ENCODE measurements at regions not wholly inside any gene's neighbourhood (a gene's known extent, or its start where the extent isn't known, plus 50 kb on each side); places are given as distances from the start of the nearest gene placed in this dataset.

- Histone ChIP-seq H3K4me2 (ENCODE audit: unreplicated experiment) (no peak overlapping the region), H4K20me1 (ENCODE audit: insufficient read depth) (no peaks in the 10 kb centered on the region), H3K27me3 (replicated peaks; ENCODE audit: insufficient read depth) (no peaks in the 10 kb centered on the region), H3K4me3 (no peak overlapping the region), H2AFZ (no peak overlapping the region), H3K9me3 (ENCODE audit: low read depth) (no peaks in the 10 kb centered on the region), H3F3A (ENCODE audit: insufficient read depth) (no peaks in the 10 kb centered on the region), H3K9ac (no peak overlapping the region), H3K36me3 (ENCODE audit: low read depth) (no peaks in the 10 kb centered on the region), H3K4me1 (ENCODE audit: insufficient read depth) (0 out of 2 replicates have a peak, but pooled peaks cover 7% of the 10 kb centered on the region), H3K9me2 (ENCODE audit: insufficient read depth) (no peaks in the 10 kb centered on the region; the same call in 1 of the 2 replicates), H3K79me2 (ENCODE audit: insufficient read depth) (no peaks in the 10 kb centered on the region), H3K27ac (no peak overlapping the region)
- no peak for DNase-seq
- TF ChIP-seq EZH2phosphoT487 (IDR thresholded peaks at IDR 0.05; ENCODE audit: insufficient read depth, low read depth) (no peak), EZH2 (IDR thresholded peaks at IDR 0.05; ENCODE audit: insufficient read depth, poor library complexity, severe bottlenecking) (no peak)
- in situ Hi-C loops (cut with MboI) = no loop called here
- 94 to 100% methylated on average over 1 of the region's 1 CpG for WGBS, 2 experiments (ENCODE audit: low coverage in 1 of 2, low lambda C conversion rate in 2 of 2, missing lambda C conversion rate in 2 of 2)
Observed at GRCh38 chr1:221849110-221849509, 107.2 kb upstream of the DUSP10 start.

DNA sequence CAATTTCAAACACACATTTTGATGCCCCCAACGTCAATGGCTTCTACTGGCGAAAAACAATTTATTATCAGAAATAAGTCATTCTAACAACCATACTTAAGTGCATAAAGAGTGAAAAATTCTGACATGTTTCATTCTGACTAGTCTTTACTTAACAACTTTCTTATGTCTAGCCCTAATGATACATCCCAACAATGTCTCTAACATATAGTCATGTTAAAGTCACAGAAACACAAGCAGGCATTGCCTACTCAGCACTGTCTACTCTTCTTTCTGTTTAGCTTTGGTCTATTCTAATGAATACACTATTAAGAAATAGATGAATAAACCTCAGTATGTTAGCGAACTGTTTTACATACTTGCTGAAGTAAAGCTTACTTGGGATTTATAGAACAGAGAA lies 105.8 kb upstream of the DUSP10 start:
- H3K36me3 ChIP-seq (ENCODE audit: low read depth) = no peaks in the 10 kb centered on the region
- no peaks in the 10 kb centered on the region for H3K9me3 ChIP-seq (ENCODE audit: low read depth)
- DNase-seq = no peak
- no peak overlapping the region for H3K4me3 ChIP-seq
- no peaks in the 10 kb centered on the region; the same call in 1 of the 2 replicates for H3K9me2 ChIP-seq (ENCODE audit: insufficient read depth)
- in situ Hi-C loops (cut with MboI) = no loop called here
- H3K79me2 ChIP-seq (ENCODE audit: insufficient read depth) = no peaks in the 10 kb centered on the region
- H3K27ac ChIP-seq = no peak overlapping the region
- H4K20me1 ChIP-seq (ENCODE audit: insufficient read depth) = no peaks in the 10 kb centered on the region
- TF ChIP-seq EZH2phosphoT487 (IDR thresholded peaks at IDR 0.05; ENCODE audit: insufficient read depth, low read depth) (no peak), EZH2 (IDR thresholded peaks at IDR 0.05; ENCODE audit: insufficient read depth, poor library complexity, severe bottlenecking) (no peak)
- no peaks in the 10 kb centered on the region for H3F3A ChIP-seq (ENCODE audit: insufficient read depth)
- 96 to 97% methylated on average over 3 of the region's 3 CpGs for WGBS, 2 experiments (ENCODE audit: low coverage in 1 of 2, low lambda C conversion rate in 2 of 2, missing lambda C conversion rate in 2 of 2)
- H3K27me3 ChIP-seq (replicated peaks; ENCODE audit: insufficient read depth) = no peaks in the 10 kb centered on the region
- no peak overlapping the region for H3K4me2 ChIP-seq (ENCODE audit: unreplicated experiment)
- H3K9ac ChIP-seq = no peak overlapping the region
- H2AFZ ChIP-seq = no peak overlapping the region
- 0 out of 2 replicates have a peak, but pooled peaks cover 7% of the 10 kb centered on the region for H3K4me1 ChIP-seq (ENCODE audit: insufficient read depth)

- no peak for TF ChIP-seq EZH2phosphoT487 (IDR thresholded peaks at IDR 0.05; ENCODE audit: insufficient read depth, low read depth)
- no peak for TF ChIP-seq EZH2 (IDR thresholded peaks at IDR 0.05; ENCODE audit: insufficient read depth, poor library complexity, severe bottlenecking)
- Histone ChIP-seq H3K4me3 (no peak overlapping the region), H3K9me3 (ENCODE audit: low read depth) (no peaks in the 10 kb centered on the region), H3K4me1 (ENCODE audit: insufficient read depth) (peaks cover 10% of the 10 kb centered on the region), H4K20me1 (ENCODE audit: insufficient read depth) (no peaks in the 10 kb centered on the region), H3K79me2 (ENCODE audit: insufficient read depth) (no peaks in the 10 kb centered on the region), H3F3A (ENCODE audit: insufficient read depth) (peaks cover 11% of the 10 kb centered on the region), H3K9ac (no peak overlapping the region), H3K9me2 (ENCODE audit: insufficient read depth) (no peaks in the 10 kb centered on the region; the same call in 1 of the 2 replicates), H3K36me3 (ENCODE audit: low read depth) (no peaks in the 10 kb centered on the region), H2AFZ (no peak overlapping the region), H3K27me3 (replicated peaks; ENCODE audit: insufficient read depth) (no peaks in the 10 kb centered on the region), H3K27ac (no peak overlapping the region), H3K4me2 (ENCODE audit: unreplicated experiment) (no peak overlapping the region)
- 91 to 93% methylated on average over 9 of the region's 9 CpGs for WGBS, 2 experiments (ENCODE audit: low coverage in 1 of 2, low lambda C conversion rate in 2 of 2, missing lambda C conversion rate in 2 of 2)
- in situ Hi-C loops (cut with MboI) = no loop called here
- no peak for DNase-seq
Observed at GRCh38 chr1:221845650-221846371, 103.9 kb upstream of the DUSP10 start.

DNA sequence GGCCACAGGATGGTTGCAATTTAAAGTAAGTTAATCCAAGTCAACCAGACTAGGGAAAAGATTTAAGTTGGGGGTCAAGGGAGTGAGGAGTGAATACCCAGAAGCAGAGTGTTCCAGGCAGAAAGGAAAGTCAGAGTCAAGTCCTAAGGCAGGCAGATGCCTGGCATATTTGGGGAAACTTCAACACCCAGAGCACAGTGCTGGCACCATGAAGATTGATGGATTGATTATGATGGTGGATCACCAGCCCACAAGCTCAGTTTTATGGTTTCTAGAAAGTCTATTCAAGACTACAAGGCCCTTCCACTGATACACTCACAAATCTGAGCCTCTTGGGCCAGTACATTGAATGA lies 100.1 kb upstream of the DUSP10 start:
- Histone ChIP-seq H3K9me3 (ENCODE audit: low read depth) (no peaks in the 10 kb centered on the region), H3K36me3 (ENCODE audit: low read depth) (no peaks in the 10 kb centered on the region), H3K27me3 (replicated peaks; ENCODE audit: insufficient read depth) (no peaks in the 10 kb centered on the region), H3K4me2 (ENCODE audit: unreplicated experiment) (no peak overlapping the region), H3K9ac (no peak overlapping the region), H4K20me1 (ENCODE audit: insufficient read depth) (no peaks in the 10 kb centered on the region), H3F3A (ENCODE audit: insufficient read depth) (peaks cover 26% of the 10 kb centered on the region), H3K79me2 (ENCODE audit: insufficient read depth) (no peaks in the 10 kb centered on the region), H3K27ac (peak overlapping the region; percentile 68), H3K4me1 (ENCODE audit: insufficient read depth) (peaks cover 28% of the 10 kb centered on the region), H2AFZ (no peak overlapping the region), H3K9me2 (ENCODE audit: insufficient read depth) (no peaks in the 10 kb centered on the region), H3K4me3 (no peak overlapping the region)
- TF ChIP-seq EZH2phosphoT487 (IDR thresholded peaks at IDR 0.05; ENCODE audit: insufficient read depth, low read depth) = no peak
- no peak for TF ChIP-seq EZH2 (IDR thresholded peaks at IDR 0.05; ENCODE audit: insufficient read depth, poor library complexity, severe bottlenecking)
- in situ Hi-C loops (cut with MboI) = no loop called here
- DNase-seq = no peak

All from GM23248 (cell line).